HG03159 (cell line): ENCODE measurements at regions not wholly inside any gene's neighbourhood (a gene's known extent, or its start where the extent isn't known, plus 50 kb on each side); places are given as distances from the start of the nearest gene placed in this dataset.
"Not testable (repeated sequence)": the region's sequence is repeated elsewhere in the genome, so short reads cannot be mapped to it uniquely, and the experiment has no call there.

Experiments used
- ATAC-seq: cut with Tn5 transposase; IDR thresholded peaks from one replicate; pipeline ENCODE4 v1.9.1; 2021; ENCODE audit warnings: mild to moderate bottlenecking, moderate library complexity; ENCODE audit not compliant: unreplicated experiment

- no peak for ATAC-seq
These were observed 147.6 kb upstream of the CES5A start for GRCh38 chr16:56022818-56023217.

DNA sequence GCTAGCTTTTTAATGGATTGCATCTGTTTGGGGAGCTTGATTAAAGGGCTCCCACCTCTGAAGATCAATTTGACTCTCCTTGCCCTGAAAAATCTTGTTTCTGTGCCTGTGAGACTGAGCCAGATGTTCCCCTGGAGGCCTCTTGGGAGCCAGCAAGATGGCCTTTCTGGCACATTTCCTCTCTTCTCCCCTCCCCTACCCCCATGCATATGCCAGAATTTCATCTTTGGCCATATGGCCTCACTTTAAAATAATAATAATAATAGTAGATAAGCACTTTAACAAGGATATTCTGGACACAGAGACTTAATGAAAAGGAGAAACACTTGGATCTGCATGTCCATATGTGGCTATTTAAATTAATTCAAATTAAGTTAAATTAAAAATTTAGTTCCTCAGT is 144.1 kb upstream of the CES5A start:
- ATAC-seq = no peak

DNA sequence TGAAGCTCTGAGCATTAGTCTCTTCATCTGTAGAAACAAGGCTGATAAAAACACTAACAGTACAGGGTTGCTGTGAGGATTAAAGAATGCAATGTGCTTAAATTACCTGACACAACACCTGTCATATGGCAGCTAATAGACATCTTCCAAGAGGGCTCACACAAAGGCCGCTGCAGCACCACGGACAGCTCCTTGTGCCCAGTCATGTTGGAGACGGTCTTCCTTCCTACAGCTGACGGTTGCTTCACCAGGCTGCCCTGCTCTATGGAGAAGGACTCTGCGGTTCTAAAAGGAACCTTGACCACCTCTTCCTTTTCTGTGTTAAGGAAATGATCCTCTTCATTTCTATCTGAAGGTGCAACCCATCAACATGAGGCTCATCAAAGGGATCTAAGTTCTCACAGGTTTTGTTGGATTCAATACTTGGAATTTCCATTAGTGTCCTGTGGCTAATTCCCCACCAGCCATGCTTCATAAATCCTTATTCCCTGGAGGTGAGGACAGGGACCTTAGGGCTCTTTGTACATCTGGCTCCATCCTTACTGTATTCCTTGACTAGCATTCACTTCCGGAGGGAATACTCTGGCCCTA is 138.9 kb upstream of the CES5A start:
- no peak for ATAC-seq

DNA sequence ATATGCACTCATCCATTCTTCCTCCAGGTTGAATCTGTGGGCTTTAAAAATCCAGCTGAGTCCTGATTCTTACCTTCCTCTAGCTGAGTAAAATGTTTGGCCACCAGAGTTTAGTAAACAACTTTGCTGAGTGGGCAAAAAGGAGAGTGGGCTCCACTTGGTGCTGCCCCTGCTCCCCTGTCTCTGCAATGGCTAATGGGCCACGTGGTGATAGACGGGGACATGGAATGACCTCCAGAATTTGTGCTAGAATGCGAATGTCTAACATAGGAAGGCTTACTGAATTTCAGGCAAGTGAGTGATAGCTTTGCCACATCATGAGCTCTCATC is 137.3 kb upstream of the CES5A start:
- ATAC-seq = no peak

- ATAC-seq = no peak
These were observed 136.8 kb upstream of the CES5A start for GRCh38 chr16:56011808-56012481.

GRCh38 chr16:56005958-56006357 is 130.8 kb upstream of the CES5A start:
- ATAC-seq = no peak

DNA sequence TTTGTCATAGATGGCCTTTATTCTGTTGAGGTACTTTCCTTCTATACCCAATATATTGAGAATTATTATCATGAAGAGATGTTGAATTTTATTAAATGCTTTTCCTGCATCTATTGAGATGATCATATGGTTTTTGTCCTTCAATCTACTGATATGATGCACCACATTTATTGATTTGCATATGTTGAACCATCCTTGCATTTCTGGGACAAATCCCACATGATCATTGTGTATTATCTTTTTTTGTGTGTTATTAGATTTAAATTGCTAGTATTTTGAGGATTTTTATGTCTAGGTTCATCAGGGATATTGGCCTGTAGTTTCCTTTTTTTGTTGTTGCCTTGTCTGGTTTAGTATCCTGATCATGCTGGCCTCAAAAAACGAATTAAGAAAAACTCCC is 124.5 kb upstream of the CES5A start:
- no peak for ATAC-seq

GRCh38 chr16:55993088-55993487 is 117.9 kb upstream of the CES5A start:
- ATAC-seq = no peak

DNA sequence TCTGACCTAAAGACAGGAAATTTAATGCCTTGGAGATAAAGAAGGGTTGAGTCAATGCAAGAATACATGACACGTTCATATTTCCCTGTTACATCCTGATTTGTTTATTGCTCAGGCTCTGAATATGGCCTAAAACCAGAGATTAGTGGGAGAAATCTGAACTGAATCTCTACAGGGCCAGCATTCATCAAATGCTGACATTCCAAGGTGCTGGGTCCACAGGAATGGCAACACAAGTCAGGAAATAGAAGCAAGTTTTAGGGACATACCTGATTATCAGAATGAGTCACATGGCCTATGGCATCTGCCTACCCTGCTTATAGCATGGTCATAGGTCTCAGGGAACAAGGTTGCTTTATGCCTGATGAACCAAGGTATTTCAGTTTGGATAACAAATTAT is 117.4 kb upstream of the CES5A start:
- ATAC-seq = no peak

DNA sequence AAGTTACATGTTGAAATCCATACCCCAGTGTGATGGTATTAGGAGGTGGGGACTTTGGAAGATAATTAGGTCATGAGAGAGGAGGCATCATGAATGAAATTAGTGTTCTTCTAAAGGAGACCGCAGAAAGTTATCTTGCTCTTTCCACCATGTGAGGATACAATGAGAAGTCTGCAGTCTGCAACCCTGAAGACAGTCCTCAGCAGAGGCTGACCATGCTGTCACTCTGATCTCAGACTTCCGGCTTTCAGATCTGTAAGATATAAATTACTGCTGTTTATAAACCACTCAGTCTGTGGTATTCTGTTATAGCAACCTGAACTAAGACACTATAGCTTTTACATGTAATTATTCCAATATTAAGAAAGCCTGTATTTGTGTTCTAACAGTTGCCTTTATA is 116.7 kb upstream of the CES5A start:
- ATAC-seq = no peak

- ATAC-seq = no peak
These were observed 114.4 kb upstream of the CES5A start for GRCh38 chr16:55989569-55989907.

- not testable (repeated sequence) for ATAC-seq
These were observed 113.8 kb upstream of the CES5A start for GRCh38 chr16:55988850-55989568.

DNA sequence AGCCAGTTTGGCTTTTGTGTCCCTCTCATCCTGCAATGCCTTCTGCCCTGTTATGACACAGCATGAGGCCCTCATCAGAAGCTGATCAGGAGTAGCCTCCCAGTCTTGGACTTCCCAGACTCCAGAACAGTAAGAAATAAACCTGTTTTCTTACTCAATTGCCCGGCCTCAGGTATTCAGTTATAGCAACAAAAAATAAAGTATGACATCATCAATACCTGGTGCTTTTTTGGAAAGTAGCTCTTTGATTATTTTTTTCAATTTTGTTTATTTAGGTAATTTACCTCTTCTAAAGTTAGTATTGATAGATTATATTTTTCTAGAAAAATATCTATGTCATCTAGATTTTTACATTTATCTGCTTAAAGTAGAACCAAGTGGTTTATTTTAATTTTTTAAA is 112.8 kb upstream of the CES5A start:
- no peak for ATAC-seq

- ATAC-seq = no peak
These were observed 107.4 kb upstream of the CES5A start for GRCh38 chr16:55982597-55982996.

DNA sequence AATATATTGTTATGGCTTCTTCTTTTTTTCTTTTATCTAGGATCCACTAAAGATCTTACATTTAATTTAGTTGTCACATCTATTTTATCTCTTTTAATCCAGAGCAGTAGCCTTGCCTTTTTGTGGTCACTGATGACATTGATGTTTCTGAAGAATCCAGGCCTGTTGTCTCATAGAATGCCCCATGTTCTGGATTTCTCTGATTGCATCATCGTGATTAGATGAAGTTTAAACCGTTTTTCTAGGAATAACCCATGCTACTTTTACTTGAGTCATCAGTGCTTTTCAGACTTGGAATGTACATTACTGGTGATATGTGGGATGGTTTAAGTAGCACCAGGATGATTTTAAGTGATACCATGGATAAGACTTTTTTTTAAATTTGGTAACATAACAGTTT is 106.4 kb upstream of the CES5A start:
- ATAC-seq = no peak

GRCh38 chr16:55976815-55977214 is 101.6 kb upstream of the CES5A start:
- ATAC-seq = no peak

DNA sequence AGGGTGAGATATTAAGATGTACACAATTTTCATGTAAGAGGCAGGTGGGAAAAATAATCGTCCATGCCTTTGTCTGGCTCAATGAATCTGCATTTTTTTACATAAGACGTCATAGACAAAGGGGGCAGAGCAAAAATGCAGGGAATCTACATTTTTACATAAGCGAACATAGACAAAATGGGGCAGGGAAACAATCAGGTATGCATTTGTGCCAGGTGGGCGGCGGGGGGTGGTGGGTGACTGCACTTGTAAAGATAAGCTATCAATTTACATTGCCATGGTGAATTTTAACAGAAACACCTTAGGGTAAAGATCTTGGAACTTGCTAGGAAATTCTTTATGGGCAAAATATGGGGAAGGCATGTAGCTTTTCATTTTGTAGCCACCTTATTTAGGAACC is 96.3 kb upstream of the CES5A start:
- no peak for ATAC-seq

- ATAC-seq = no peak
These were observed 93.0 kb upstream of the CES5A start for GRCh38 chr16:55968221-55968620.

GRCh38 chr16:55964923-55965475 is 89.8 kb upstream of the CES5A start:
- no peak for ATAC-seq

- no peak for ATAC-seq
These were observed 80.7 kb upstream of the CES5A start for GRCh38 chr16:55955845-55956244.

GRCh38 chr16:55955424-55955823 is 80.3 kb upstream of the CES5A start:
- ATAC-seq = no peak

DNA sequence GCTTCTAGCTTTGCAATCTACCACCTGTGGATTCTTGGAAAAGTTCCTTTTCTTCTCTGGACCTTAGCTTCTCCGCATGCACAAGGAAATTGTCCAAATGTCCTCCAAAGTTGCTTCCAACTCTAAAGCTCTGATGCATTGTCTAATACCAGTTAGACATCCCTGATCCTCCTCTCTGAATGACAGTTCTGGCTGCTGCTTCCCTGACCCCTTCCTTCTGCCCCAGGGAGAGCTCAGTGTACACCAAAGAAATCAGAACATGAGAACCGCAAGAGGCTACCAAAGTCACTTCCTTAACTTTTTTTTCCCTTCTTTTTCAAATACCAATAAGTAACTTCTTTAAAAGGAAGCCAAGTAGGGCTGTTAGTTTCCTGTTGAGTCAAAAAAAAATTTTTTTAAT is 79.7 kb upstream of the CES5A start:
- ATAC-seq = no peak
